GM19468 (cell line): ENCODE measurements at regions not wholly inside any gene's neighbourhood (a gene's known extent, or its start where the extent isn't known, plus 50 kb on each side); places are given as distances from the start of the nearest gene placed in this dataset.
A peak's percentile ranks its signal among the peaks of the same experiment; 100 is the strongest.

ENCODE experiments used
- ATAC-seq: cut with Tn5 transposase; IDR thresholded peaks from one replicate; pipeline ENCODE4 v1.9.1; 2021; ENCODE audit warnings: mild to moderate bottlenecking, moderate library complexity, moderate number of reproducible peaks; ENCODE audit not compliant: unreplicated experiment; ENCODE audit errors: extremely low read depth

DNA sequence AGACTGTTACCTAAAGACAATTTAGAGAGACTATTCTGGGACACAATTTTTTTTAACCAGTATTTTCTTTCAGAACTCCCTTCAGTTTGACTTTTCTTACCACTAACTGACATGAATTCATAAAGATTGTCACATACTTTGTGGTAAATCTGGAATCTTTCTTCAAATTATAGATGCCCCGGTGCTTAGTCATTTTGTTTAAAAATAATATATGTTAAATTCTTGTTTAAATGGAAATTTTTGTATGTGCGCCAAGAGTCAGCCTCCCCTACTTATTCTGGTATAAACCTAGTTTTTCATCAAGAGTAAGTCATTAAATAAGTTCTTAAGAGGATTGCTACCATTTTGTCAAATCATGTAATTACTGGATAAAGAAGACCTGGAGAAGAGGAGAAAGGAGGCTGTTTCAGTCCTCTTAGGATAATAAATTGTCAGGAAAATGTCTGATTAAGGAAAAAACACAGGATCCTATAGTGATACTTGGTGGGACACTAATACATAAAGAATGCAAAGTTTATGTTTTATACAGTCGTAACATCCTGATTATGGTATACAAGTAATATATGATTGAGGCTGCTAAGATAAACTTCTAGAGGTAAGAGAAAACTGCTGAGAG lies 424.4 kb downstream of the PMP22 start:
- ATAC-seq: no peak

- no peak for ATAC-seq
Measured at GRCh38 chr17:14838567-14838966, 426.6 kb downstream of the PMP22 start.

DNA sequence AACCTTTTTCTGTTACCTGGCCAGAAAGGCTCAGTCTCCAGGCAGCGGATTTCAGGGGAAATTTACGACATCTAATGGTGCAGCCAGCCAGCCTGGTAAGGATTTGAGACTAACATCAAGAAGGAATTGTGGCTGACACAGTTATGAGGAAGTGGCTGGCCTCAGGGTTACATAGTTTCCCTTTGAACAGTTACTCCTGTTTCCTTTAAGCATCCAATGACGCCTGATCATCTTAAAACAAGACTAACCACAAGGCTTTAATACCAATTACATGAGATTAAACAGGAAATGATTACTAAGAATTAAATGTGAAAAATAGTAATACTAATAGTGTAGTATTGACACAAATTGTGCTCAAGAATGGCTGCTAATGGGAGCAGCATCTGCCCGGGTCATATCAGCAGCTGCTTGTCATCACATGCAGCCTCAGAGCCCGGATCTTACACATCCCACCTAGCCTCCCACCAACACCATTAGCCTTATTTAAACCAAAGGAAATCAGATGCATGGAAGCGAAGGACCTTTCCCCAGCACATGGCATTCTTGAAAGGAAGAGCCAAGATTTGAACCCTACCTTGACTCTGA lies 431.8 kb downstream of the PMP22 start:
- ATAC-seq: no peak

GRCh38 chr17:14831491-14831890 lies 433.6 kb downstream of the PMP22 start:
- ATAC-seq: no peak

- ATAC-seq: no peak
Measured at GRCh38 chr17:14827396-14827919, 437.7 kb downstream of the PMP22 start.

GRCh38 chr17:14826358-14826757 lies 438.8 kb downstream of the PMP22 start:
- no peak for ATAC-seq

GRCh38 chr17:14818469-14818868 lies 446.7 kb downstream of the PMP22 start:
- ATAC-seq: no peak

GRCh38 chr17:14815079-14815478 lies 450.0 kb downstream of the PMP22 start:
- ATAC-seq: no peak

- ATAC-seq: no peak
Measured at GRCh38 chr17:14813649-14814370, 451.3 kb downstream of the PMP22 start.

GRCh38 chr17:14808425-14808824 lies 456.7 kb downstream of the PMP22 start:
- ATAC-seq: no peak

DNA sequence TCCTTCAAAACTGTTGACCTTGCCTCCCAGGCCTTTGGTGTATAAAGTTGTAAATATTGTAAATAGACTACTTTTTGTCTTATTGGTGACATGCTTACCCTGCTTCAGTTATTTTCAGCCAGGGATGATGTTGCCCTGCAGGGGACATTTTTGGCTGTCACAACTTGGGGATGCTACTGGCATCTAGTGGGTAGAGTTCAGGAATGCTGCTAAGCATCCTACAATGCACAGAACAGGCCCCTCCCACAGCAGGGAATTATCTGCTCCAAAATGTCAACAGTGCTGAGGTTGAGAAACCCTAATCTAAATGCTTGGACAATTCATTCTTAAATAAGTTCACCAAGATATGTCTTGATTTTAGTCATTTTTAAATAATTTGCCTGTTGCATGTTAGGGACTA lies 459.8 kb downstream of the PMP22 start:
- no peak for ATAC-seq

GRCh38 chr17:14803826-14804225 lies 461.3 kb downstream of the PMP22 start:
- no peak for ATAC-seq

GRCh38 chr17:14797801-14798200 lies 467.3 kb downstream of the PMP22 start:
- ATAC-seq: no peak

DNA sequence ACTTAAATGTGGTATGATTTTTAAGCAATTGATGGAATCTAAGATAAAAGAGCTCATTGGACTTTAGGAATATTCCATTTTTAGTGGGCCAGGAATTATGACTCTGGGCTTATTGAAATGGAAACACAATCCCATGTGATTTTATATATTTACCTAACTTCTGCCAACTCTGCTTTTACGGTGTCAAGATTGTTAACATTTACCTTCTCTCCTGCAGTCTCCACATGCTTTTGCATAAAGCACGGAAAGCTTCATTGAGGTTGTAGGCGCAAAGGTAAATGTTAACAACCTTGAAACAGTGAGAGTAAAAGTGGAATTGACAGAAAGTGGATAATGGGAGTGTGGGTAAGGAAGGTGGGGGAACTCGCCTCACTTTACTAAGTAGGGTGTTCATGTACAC lies 468.1 kb downstream of the PMP22 start:
- no peak for ATAC-seq

GRCh38 chr17:14794961-14795360 lies 470.2 kb downstream of the PMP22 start:
- ATAC-seq: no peak

DNA sequence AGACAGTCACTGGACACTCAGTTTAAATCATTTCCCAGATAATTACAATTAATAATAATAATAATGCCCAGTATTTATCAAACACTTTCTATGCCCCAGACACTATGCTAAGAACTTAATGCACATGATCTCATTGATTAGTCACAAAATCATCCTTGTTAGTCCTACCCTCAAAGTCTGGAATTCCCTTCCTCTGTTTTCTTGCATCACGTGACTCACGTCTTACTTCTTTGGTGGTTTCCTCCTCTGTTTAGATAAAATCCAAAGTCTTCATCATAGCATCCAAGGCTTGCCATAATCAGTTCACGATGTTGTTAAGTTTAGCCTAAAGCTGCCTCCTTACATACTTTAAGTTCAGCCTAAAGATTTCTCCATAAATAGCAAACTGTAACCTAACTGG lies 471.9 kb downstream of the PMP22 start:
- ATAC-seq: no peak

GRCh38 chr17:14792746-14793145 lies 472.4 kb downstream of the PMP22 start:
- ATAC-seq: no peak

- no peak for ATAC-seq
Measured at GRCh38 chr17:14791221-14791620, 473.9 kb downstream of the PMP22 start.

- ATAC-seq: no peak
Measured at GRCh38 chr17:14790521-14790920, 474.6 kb downstream of the PMP22 start.

GRCh38 chr17:14784997-14785696 lies 480.0 kb downstream of the PMP22 start:
- peak; percentile 26 for ATAC-seq

DNA sequence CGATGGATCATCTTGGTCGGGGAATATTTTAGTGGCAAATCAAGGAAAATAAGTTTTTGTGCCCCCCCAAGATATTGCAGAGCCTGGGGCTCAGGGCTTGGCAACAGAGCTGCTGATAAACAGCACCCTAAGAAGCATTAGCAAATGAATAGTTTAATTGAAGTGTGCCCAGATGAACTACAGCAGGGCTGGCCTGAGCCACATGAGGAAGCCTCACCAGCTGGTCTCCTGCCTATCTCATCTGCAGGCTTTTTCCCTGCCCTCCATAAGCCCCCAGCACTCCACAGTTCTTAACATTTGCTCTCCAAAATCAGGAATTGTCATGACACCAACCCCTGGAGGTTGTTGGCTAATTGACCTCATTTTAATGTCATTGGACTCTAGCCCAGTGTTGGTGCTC lies 480.2 kb downstream of the HS3ST3B1 start:
- ATAC-seq: no peak
